Thyroid gland (tissue), 4 donors: ENCODE measurements at regions not wholly inside any gene's neighbourhood (a gene's known extent, or its start where the extent isn't known, plus 50 kb on each side); places are given as distances from the start of the nearest gene placed in this dataset.
A peak's percentile ranks its signal among the peaks of the same experiment; 100 is the strongest.
"Not testable (repeated sequence)": the region's sequence is repeated elsewhere in the genome, so short reads cannot be mapped to it uniquely, and the experiment has no call there.

Experiments
- DNase-seq, 2 donors: peaks; one replicate each; pipeline ENCODE4 v3.0.0-alpha.2; 2019
- H3K27ac ChIP-seq, 3 donors: fragments of 200-600 bp; sonication (generic); 1 replicate in 2 of 3; 2 replicates in 1 of 3; pipeline ENCODE4 v1.5.1; 2016 to 2019; ENCODE audit warnings: mild to moderate bottlenecking in 1 of 3, moderate library complexity in 1 of 3
- H3K27me3 ChIP-seq: fragments of 200-600 bp; sonication (generic); one replicate; pipeline ENCODE4 v1.5.1; 2019
- H3K36me3 ChIP-seq, 2 donors: fragments of 200-600 bp; sonication (generic); one replicate each; pipeline ENCODE4 v1.5.1; 2016 to 2019
- H3K4me1 ChIP-seq, 2 donors: fragments of 200-600 bp; sonication (generic); one replicate each; pipeline ENCODE4 v1.5.1; 2017 to 2019
- H3K4me3 ChIP-seq, 3 donors: fragments of 200-600 bp; sonication (generic); replicated peaks in 1 of 3; 1 replicate in 2 of 3; 2 replicates in 1 of 3; pipeline ENCODE4 v1.5.1; 2016; ENCODE audit warnings: mild to moderate bottlenecking in 1 of 3
- H3K9me3 ChIP-seq: fragments of 200-600 bp; sonication (generic); one replicate; pipeline ENCODE4 v1.5.1; 2017
- CTCF ChIP-seq, 6 experiments: fragments of 200-600 bp in 3 of 6; fragments of 450-650 bp in 3 of 6; sonication (generic) in 3 of 6; IDR thresholded peaks; one replicate each; pipeline ENCODE4 v1.5.1; 2016 to 2019; ENCODE audit warnings: antibody characterized with exemption in 6 of 6, mild to moderate bottlenecking in 2 of 6, inconsistent platforms in 1 of 6, moderate library complexity in 1 of 6
- POLR2A ChIP-seq, 2 donors: fragments of 450-650 bp; IDR thresholded peaks; one replicate each; pipeline ENCODE4 v1.6.1; 2017; ENCODE audit warnings: antibody characterized with exemption in 2 of 2, mild to moderate bottlenecking in 2 of 2, moderate library complexity in 1 of 2
- WGBS, 2 donors: methylation state at CpG; one replicate each; pipeline ENCODE4 v1.1.5; 2017; 5-methylcytosine and 5-hydroxymethylcytosine counted together
- intact Hi-C: fragments of 100-400 bp; cut with DNase I; formaldehyde crosslinking; loops from one replicate; pipeline ENCODE4 v1.15.1; 2023

GRCh38 chr13:76822698-76823267, 63.4 kb downstream of the KCTD12 start:
- no peaks in the 10 kb centered on the region for H3K9me3 ChIP-seq
- H3K36me3 ChIP-seq, result no peaks in the 10 kb centered on the region
- intact Hi-C loops, result no loop called here
- H3K4me1 ChIP-seq, result no peaks in the 10 kb centered on the region
- WGBS, 2 donors, result 61 to 77% methylated on average over 2 of the region's 2 CpGs
- no peak overlapping the region for H3K27ac ChIP-seq
- H3K4me3 ChIP-seq, result no peak overlapping the region
- H3K27me3 ChIP-seq, result no peaks in the 10 kb centered on the region
- TF ChIP-seq CTCF (IDR thresholded peaks at IDR 0.05), result peak in 2 of 6 experiments; percentile 6 to 10
- TF ChIP-seq POLR2A (IDR thresholded peaks at IDR 0.05), result no peak
- no peak for DNase-seq

GRCh38 chr13:76821222-76821621, 65.0 kb downstream of the KCTD12 start:
- H3K4me3 ChIP-seq, H3K27ac ChIP-seq, H3K9me3 ChIP-seq, H3K36me3 ChIP-seq, H3K27me3 ChIP-seq, H3K4me1 ChIP-seq, DNase-seq, intact Hi-C loops: not testable (repeated sequence)
- 67 to 80% methylated on average over 1 of the region's 1 CpG for WGBS, 2 donors

- no peaks in the 10 kb centered on the region for H3K27me3 ChIP-seq
- 66 to 84% methylated on average over 4 of the region's 4 CpGs for WGBS, 2 donors
- no peaks in the 10 kb centered on the region for H3K9me3 ChIP-seq
- DNase-seq, result peak; percentile 11 to 13
- no peaks in the 10 kb centered on the region for H3K4me1 ChIP-seq
- intact Hi-C loops, result no loop called here
- no peak overlapping the region for H3K4me3 ChIP-seq
- no peaks in the 10 kb centered on the region for H3K36me3 ChIP-seq
- TF ChIP-seq CTCF (IDR thresholded peaks at IDR 0.05), result no peak
- TF ChIP-seq POLR2A (IDR thresholded peaks at IDR 0.05), result no peak
- H3K27ac ChIP-seq, result no peak overlapping the region
Observed at GRCh38 chr13:76820759-76821158, 65.4 kb downstream of the KCTD12 start.

- no peaks in the 10 kb centered on the region for H3K27me3 ChIP-seq
- WGBS, 2 donors, result 80 to 85% methylated on average over 5 of the region's 5 CpGs
- intact Hi-C loops, result no loop called here
- no peaks in the 10 kb centered on the region for H3K36me3 ChIP-seq
- H3K4me3 ChIP-seq, result no peak overlapping the region
- no peak for DNase-seq
- peaks cover 0 to 6% of the 10 kb centered on the region in 2 donors for H3K4me1 ChIP-seq
- no peaks in the 10 kb centered on the region for H3K9me3 ChIP-seq
- no peak overlapping the region for H3K27ac ChIP-seq
- TF ChIP-seq POLR2A (IDR thresholded peaks at IDR 0.05), result no peak
- TF ChIP-seq CTCF (IDR thresholded peaks at IDR 0.05), result no peak
Observed at GRCh38 chr13:76816394-76816793, 69.8 kb downstream of the KCTD12 start.

- Histone ChIP-seq H3K27ac (no peak overlapping the region), H3K9me3 (no peaks in the 10 kb centered on the region), H3K36me3 (no peaks in the 10 kb centered on the region), H3K4me3 (no peak overlapping the region), H3K27me3 (no peaks in the 10 kb centered on the region), H3K4me1 (peaks cover 0 to 6% of the 10 kb centered on the region in 2 donors)
- TF ChIP-seq POLR2A (IDR thresholded peaks at IDR 0.05) (no peak), CTCF (IDR thresholded peaks at IDR 0.05) (no peak)
- DNase-seq, result no peak
- WGBS, 2 donors, result 77 to 79% methylated on average over 2 of the region's 2 CpGs
- intact Hi-C loops, result no loop called here
Observed at GRCh38 chr13:76815344-76815743, 70.9 kb downstream of the KCTD12 start.

GRCh38 chr13:76813891-76814290, 72.3 kb downstream of the KCTD12 start:
- Histone ChIP-seq H3K4me1 (peaks cover 0 to 6% of the 10 kb centered on the region in 2 donors), H3K27ac (no peak overlapping the region), H3K9me3 (no peaks in the 10 kb centered on the region), H3K4me3 (no peak overlapping the region), H3K27me3 (no peaks in the 10 kb centered on the region), H3K36me3 (no peaks in the 10 kb centered on the region)
- intact Hi-C loops, result no loop called here
- TF ChIP-seq CTCF (IDR thresholded peaks at IDR 0.05) (no peak), POLR2A (IDR thresholded peaks at IDR 0.05) (no peak)
- no peak for DNase-seq
